ENCODE measurements at regions not wholly inside any gene's neighbourhood (a gene's known extent, or its start where the extent isn't known, plus 50 kb on each side); places are given as distances from the start of the nearest gene placed in this dataset.

DNA sequence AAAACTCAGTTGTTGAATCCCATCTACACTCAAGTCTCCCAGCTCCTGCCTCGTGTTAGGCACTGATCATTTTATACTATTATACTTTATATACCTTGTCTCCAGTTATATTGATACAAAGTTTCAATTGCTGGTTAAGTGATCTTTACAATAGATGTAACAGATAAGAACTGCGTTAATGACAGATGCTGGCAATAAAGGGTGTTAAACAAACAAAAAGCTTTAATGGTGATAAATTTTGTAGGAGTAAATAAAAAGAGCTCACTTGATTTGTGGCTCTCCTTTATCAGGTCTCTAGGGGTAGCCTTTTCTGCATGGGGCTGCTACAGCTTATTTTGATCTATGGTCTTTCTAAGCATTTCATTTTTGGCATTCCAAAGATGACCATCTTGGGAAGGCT, 106.9 kb upstream of the GAREM1 start:
- TF ChIP-seq BORCS8-MEF2B (CRISPR knock-in tag; IDR thresholded peaks at IDR 0.05) (no peak), SIN3A (IDR thresholded peaks at IDR 0.05; ENCODE audit: borderline replicate concordance, low read depth, low read length) (no peak), ZNF598 (CRISPR knock-in tag; IDR thresholded peaks at IDR 0.05; ENCODE audit: borderline replicate concordance) (no peak), REST (IDR thresholded peaks at IDR 0.05; ENCODE audit: borderline replicate concordance in 1 of 2, low read depth in 1 of 2, low read length in 2 of 2) (no peak), EP300 (IDR thresholded peaks at IDR 0.05; ENCODE audit: low read depth in 2 of 2, low read length in 2 of 2) (no peak), EP300 (CRISPR knock-in tag; IDR thresholded peaks at IDR 0.05; ENCODE audit: borderline replicate concordance) (no peak), POLR2A (IDR thresholded peaks at IDR 0.05; ENCODE audit: insufficient read depth in 1 of 2, low read depth in 2 of 2, low read length in 2 of 2) (no peak), HNRNPL (IDR thresholded peaks at IDR 0.05; ENCODE audit: low read depth, low read length) (no peak), RAD51 (IDR thresholded peaks at IDR 0.05; ENCODE audit: borderline replicate concordance) (no peak), MAFG (CRISPR knock-in tag; IDR thresholded peaks at IDR 0.05) (no peak), SRF (IDR thresholded peaks at IDR 0.05; ENCODE audit: low read depth, low read length) (no peak), HMG20B (CRISPR knock-in tag; conservative IDR thresholded peaks at IDR 0.05) (no peak), NBN (conservative IDR thresholded peaks at IDR 0.05) (no peak)
- TF ChIP-seq, protein P1, sequence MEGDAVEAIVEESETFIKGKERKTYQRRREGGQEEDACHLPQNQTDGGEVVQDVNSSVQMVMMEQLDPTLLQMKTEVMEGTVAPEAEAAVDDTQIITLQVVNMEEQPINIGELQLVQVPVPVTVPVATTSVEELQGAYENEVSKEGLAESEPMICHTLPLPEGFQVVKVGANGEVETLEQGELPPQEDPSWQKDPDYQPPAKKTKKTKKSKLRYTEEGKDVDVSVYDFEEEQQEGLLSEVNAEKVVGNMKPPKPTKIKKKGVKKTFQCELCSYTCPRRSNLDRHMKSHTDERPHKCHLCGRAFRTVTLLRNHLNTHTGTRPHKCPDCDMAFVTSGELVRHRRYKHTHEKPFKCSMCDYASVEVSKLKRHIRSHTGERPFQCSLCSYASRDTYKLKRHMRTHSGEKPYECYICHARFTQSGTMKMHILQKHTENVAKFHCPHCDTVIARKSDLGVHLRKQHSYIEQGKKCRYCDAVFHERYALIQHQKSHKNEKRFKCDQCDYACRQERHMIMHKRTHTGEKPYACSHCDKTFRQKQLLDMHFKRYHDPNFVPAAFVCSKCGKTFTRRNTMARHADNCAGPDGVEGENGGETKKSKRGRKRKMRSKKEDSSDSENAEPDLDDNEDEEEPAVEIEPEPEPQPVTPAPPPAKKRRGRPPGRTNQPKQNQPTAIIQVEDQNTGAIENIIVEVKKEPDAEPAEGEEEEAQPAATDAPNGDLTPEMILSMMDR (CRISPR knock-in tag; IDR thresholded peaks at IDR 0.05), result no peak
- TF ChIP-seq, protein P2, sequence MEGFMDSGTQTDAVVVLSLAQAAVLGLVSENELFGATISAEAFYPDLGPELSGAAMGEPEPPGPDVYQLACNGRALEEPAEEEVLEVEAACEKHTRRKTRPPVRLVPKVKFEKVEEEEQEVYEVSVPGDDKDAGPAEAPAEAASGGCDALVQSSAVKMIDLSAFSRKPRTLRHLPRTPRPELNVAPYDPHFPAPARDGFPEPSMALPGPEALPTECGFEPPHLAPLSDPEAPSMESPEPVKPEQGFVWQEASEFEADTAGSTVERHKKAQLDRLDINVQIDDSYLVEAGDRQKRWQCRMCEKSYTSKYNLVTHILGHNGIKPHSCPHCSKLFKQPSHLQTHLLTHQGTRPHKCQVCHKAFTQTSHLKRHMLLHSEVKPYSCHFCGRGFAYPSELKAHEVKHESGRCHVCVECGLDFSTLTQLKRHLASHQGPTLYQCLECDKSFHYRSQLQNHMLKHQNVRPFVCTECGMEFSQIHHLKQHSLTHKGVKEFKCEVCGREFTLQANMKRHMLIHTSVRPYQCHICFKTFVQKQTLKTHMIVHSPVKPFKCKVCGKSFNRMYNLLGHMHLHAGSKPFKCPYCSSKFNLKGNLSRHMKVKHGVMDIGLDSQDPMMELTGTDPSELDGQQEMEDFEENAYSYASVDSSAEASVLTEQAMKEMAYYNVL (CRISPR knock-in tag; IDR thresholded peaks at IDR 0.05; ENCODE audit: borderline replicate concordance), result no peak
